ENCODE measurements at regions not wholly inside any gene's neighbourhood (a gene's known extent, or its start where the extent isn't known, plus 50 kb on each side); places are given as distances from the start of the nearest gene placed in this dataset.

DNA sequence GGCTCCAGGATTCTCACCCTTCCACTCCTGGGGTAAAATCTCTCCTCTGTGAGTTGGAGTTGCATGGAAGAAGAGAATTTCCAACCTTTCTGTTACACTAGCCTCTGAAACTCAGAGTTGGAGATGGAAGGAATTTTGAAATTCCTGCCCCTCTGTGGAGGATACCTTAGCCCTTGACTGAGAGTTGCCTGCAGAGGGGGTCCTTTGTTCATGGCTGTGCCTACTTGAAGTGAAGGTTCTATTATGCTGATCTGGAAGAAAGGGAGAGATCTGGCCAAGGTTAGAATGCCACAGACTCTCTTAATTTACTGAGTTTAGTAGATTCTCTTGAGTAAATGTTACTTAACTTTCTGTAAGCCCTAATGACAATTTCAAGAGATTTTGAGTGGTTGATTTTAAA, 626.6 kb upstream of the GYPC start:
- DNase-seq (ENCODE audit: extremely low spot score, unreplicated experiment), result no peak
- Mint-ChIP-seq H3K4me1 (ENCODE audit: unreplicated experiment) (no peaks in the 10 kb centered on the region), H3K27ac (ENCODE audit: unreplicated experiment) (no peak overlapping the region), H3K4me3 (ENCODE audit: unreplicated experiment) (no peak overlapping the region), H3K9me3 (ENCODE audit: unreplicated experiment) (peaks cover 3% of the 10 kb centered on the region), H3K27me3 (ENCODE audit: unreplicated experiment) (no peaks in the 10 kb centered on the region), H3K36me3 (ENCODE audit: unreplicated experiment) (no peaks in the 10 kb centered on the region)
- TF ChIP-seq, protein P1, sequence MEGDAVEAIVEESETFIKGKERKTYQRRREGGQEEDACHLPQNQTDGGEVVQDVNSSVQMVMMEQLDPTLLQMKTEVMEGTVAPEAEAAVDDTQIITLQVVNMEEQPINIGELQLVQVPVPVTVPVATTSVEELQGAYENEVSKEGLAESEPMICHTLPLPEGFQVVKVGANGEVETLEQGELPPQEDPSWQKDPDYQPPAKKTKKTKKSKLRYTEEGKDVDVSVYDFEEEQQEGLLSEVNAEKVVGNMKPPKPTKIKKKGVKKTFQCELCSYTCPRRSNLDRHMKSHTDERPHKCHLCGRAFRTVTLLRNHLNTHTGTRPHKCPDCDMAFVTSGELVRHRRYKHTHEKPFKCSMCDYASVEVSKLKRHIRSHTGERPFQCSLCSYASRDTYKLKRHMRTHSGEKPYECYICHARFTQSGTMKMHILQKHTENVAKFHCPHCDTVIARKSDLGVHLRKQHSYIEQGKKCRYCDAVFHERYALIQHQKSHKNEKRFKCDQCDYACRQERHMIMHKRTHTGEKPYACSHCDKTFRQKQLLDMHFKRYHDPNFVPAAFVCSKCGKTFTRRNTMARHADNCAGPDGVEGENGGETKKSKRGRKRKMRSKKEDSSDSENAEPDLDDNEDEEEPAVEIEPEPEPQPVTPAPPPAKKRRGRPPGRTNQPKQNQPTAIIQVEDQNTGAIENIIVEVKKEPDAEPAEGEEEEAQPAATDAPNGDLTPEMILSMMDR (IDR thresholded peaks at IDR 0.05), result no peak

DNA sequence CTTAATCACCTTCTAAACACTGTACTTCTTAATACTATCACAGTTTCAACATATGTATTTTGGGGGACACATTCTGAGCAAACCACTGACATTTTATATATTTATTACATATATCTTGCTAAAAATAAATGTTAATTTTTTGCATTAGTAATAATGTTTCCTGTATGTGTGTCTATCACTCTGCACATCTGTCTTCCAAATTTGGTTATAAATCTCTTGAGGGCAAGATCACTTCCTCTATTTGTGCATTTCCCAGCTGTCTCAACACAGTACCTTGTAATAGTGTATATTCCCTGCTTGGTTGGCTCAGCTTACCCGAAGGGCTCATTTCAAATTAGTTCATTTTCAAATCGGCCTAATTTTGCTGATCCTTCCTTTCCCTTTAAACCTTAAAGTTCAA, 617.1 kb upstream of the GYPC start:
- TF ChIP-seq, protein P1 (IDR thresholded peaks at IDR 0.05), result no peak
- Mint-ChIP-seq H3K4me3 (ENCODE audit: unreplicated experiment) (no peak overlapping the region), H3K36me3 (ENCODE audit: unreplicated experiment) (no peaks in the 10 kb centered on the region), H3K4me1 (ENCODE audit: unreplicated experiment) (no peaks in the 10 kb centered on the region), H3K9me3 (ENCODE audit: unreplicated experiment) (peaks cover 6% of the 10 kb centered on the region), H3K27me3 (ENCODE audit: unreplicated experiment) (no peaks in the 10 kb centered on the region), H3K27ac (ENCODE audit: unreplicated experiment) (no peak overlapping the region)
- no peak for DNase-seq (ENCODE audit: extremely low spot score, unreplicated experiment)

DNA sequence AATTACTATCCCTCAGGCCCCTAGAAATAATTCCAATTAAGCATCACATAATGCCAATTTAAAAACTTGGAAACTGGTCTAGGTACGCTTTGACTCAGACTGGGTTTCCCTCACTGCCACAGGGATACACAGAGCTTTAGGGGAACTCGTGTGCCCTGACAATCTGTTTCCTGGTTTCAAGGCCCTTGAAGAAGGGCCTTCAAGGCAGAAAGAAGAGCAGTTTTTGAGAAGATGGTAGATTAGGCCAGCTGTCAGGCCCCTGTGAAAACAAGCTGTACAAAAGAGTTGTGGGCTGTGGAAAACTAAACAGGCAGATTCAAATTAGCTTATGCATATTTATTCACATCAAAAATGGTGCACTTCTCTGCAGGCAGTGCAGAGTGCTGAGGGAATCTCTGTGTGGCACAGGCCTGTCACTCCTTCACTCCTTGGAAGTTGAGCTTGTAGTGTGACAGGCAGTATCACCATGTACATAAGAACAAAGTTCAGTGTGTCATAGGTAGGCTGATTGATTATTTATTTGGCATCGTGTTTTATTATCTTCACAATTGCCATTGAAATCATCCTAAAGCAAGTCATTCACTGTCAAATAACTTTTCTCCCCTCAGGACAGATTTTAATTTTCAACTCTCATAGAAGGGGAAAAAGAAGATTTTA, 614.4 kb upstream of the GYPC start:
- DNase-seq (ENCODE audit: extremely low spot score, unreplicated experiment), result no peak
- H3K4me3 Mint-ChIP-seq (ENCODE audit: unreplicated experiment), result no peak overlapping the region
- no peaks in the 10 kb centered on the region for H3K27me3 Mint-ChIP-seq (ENCODE audit: unreplicated experiment)
- H3K9me3 Mint-ChIP-seq (ENCODE audit: unreplicated experiment), result no peaks in the 10 kb centered on the region
- no peak overlapping the region for H3K27ac Mint-ChIP-seq (ENCODE audit: unreplicated experiment)
- no peaks in the 10 kb centered on the region for H3K36me3 Mint-ChIP-seq (ENCODE audit: unreplicated experiment)
- TF ChIP-seq, protein P1 (IDR thresholded peaks at IDR 0.05), result no peak
- H3K4me1 Mint-ChIP-seq (ENCODE audit: unreplicated experiment), result no peaks in the 10 kb centered on the region

DNA sequence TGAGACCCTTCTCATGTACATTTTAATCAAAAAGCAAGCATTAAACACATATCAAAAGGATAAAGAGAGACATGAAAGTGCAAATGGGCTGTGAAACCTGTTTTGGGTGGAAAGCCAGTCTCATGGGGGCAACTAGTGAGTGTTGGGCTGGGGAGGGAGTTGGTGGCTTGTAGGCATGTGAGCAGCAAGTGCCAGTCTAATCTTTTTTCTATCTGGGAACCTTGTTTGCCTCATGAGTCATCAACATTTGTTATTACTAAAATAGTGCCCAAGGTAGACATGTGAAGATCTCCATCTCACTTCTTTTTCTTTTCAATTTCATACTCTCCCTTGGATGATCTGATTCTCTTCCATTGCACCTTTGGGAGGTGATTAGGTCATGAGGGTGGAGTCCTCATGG, 613.9 kb upstream of the GYPC start:
- H3K27me3 Mint-ChIP-seq (ENCODE audit: unreplicated experiment), result no peaks in the 10 kb centered on the region
- H3K36me3 Mint-ChIP-seq (ENCODE audit: unreplicated experiment), result no peaks in the 10 kb centered on the region
- no peaks in the 10 kb centered on the region for H3K9me3 Mint-ChIP-seq (ENCODE audit: unreplicated experiment)
- H3K27ac Mint-ChIP-seq (ENCODE audit: unreplicated experiment), result no peak overlapping the region
- TF ChIP-seq, protein P1 (IDR thresholded peaks at IDR 0.05), result no peak
- no peak overlapping the region for H3K4me3 Mint-ChIP-seq (ENCODE audit: unreplicated experiment)
- DNase-seq (ENCODE audit: extremely low spot score, unreplicated experiment), result no peak
- H3K4me1 Mint-ChIP-seq (ENCODE audit: unreplicated experiment), result no peaks in the 10 kb centered on the region

DNA sequence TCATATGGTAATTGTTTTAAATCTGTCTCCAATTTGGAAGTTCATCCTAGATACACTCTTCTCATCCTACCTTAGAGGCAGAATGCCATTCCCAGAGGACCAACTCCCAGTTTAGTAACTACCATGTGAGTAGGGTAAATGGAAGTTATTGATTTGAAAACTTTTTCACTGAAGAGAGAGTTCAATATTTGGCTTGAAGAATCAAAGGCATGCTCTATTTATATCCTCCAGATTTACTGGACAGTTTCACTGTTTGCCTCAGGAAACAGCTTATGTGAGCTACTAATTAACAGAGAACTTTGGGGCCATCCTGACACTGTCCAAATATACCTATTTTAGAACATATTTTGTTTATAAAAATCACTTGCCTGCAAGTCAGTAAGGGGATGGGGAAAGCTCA, 607.2 kb upstream of the GYPC start:
- H3K9me3 Mint-ChIP-seq (ENCODE audit: unreplicated experiment), result peaks cover 34% of the 10 kb centered on the region
- DNase-seq (ENCODE audit: extremely low spot score, unreplicated experiment), result no peak
- H3K27me3 Mint-ChIP-seq (ENCODE audit: unreplicated experiment), result no peaks in the 10 kb centered on the region
- no peaks in the 10 kb centered on the region for H3K36me3 Mint-ChIP-seq (ENCODE audit: unreplicated experiment)
- no peak overlapping the region for H3K27ac Mint-ChIP-seq (ENCODE audit: unreplicated experiment)
- H3K4me1 Mint-ChIP-seq (ENCODE audit: unreplicated experiment), result no peaks in the 10 kb centered on the region
- TF ChIP-seq, protein P1 (IDR thresholded peaks at IDR 0.05), result no peak
- no peak overlapping the region for H3K4me3 Mint-ChIP-seq (ENCODE audit: unreplicated experiment)

Measured in osteocyte (in vitro differentiated cells).